ENCODE measurements at regions not wholly inside any gene's neighbourhood (a gene's known extent, or its start where the extent isn't known, plus 50 kb on each side); places are given as distances from the start of the nearest gene placed in this dataset.

- H3K4me2 ChIP-seq (ENCODE audit: insufficient read depth in 1 of 2, low read depth in 2 of 2, low read length in 2 of 2): no peak overlapping the region
- H3K9me3 ChIP-seq (ENCODE audit: insufficient read depth in 2 of 2, low read depth in 1 of 2, low read length in 1 of 2): no peaks in the 10 kb centered on the region
- no peak overlapping the region for H2BK5ac ChIP-seq (ENCODE audit: low read depth, low read length)
- no peak overlapping the region for H3K27ac ChIP-seq (ENCODE audit: low read depth, low read length)
- DNase-seq (ENCODE audit: low read depth in 1 of 2, low spot score in 2 of 2) (no peak), FAIRE-seq (no peak)
- no peak overlapping the region for H3K18ac ChIP-seq (ENCODE audit: extremely low read depth, low read length)
- TF ChIP-seq YY1 (IDR thresholded peaks at IDR 0.05; ENCODE audit: low read depth, low read length) (no peak), CBX5 (IDR thresholded peaks at IDR 0.05; ENCODE audit: low read depth, low read length) (no peak), ASH2L (IDR thresholded peaks at IDR 0.05; ENCODE audit: low read length) (no peak), GABPA (IDR thresholded peaks at IDR 0.05; ENCODE audit: borderline replicate concordance, insufficient read depth, low read length) (no peak), KDM5A (IDR thresholded peaks at IDR 0.05; ENCODE audit: low read length) (no peak), RNF2 (IDR thresholded peaks at IDR 0.05; ENCODE audit: borderline replicate concordance, low read depth, low read length, missing control alignments, poor library complexity, severe bottlenecking) (no peak), JUND (IDR thresholded peaks at IDR 0.05; ENCODE audit: low read length) (no peak)
- TF ChIP-seq, protein P1, sequence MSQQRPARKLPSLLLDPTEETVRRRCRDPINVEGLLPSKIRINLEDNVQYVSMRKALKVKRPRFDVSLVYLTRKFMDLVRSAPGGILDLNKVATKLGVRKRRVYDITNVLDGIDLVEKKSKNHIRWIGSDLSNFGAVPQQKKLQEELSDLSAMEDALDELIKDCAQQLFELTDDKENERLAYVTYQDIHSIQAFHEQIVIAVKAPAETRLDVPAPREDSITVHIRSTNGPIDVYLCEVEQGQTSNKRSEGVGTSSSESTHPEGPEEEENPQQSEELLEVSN (IDR thresholded peaks at IDR 0.05): no peak
- no peak overlapping the region for H3K23ac ChIP-seq (ENCODE audit: insufficient read length)
- H3K56ac ChIP-seq (replicated peaks; ENCODE audit: insufficient read length, low read depth, low read length): no peak overlapping the region
- H3K36me3 ChIP-seq (ENCODE audit: control insufficient read depth in 2 of 4, insufficient read depth in 4 of 4, low read length in 3 of 4): no peaks in the 10 kb centered on the region
- no peak overlapping the region for H3K14ac ChIP-seq (ENCODE audit: insufficient read length)
- H4K8ac ChIP-seq (ENCODE audit: extremely low read depth, insufficient read depth, low read length): no peak overlapping the region
- H4K5ac ChIP-seq (ENCODE audit: insufficient read length, low read depth, low read length): no peak overlapping the region
- H3K79me2 ChIP-seq (ENCODE audit: control insufficient read depth in 1 of 2, insufficient read depth in 2 of 2, low read length in 2 of 2): no peaks in the 10 kb centered on the region
- no peak overlapping the region for H3K4ac ChIP-seq (replicated peaks; ENCODE audit: insufficient read length, low read depth, low read length)
- no peak overlapping the region for H2BK15ac ChIP-seq (ENCODE audit: low read length)
- H2BK20ac ChIP-seq (ENCODE audit: low read length): no peak overlapping the region
- H3K79me1 ChIP-seq (ENCODE audit: low read depth, low read length): no peaks in the 10 kb centered on the region
- no peak overlapping the region for H2BK120ac ChIP-seq (replicated peaks; ENCODE audit: low read depth, low read length)
- no peaks in the 10 kb centered on the region for H4K20me1 ChIP-seq (replicated peaks in 1 of 2; ENCODE audit: control insufficient read depth in 1 of 2, insufficient read depth in 2 of 2, low read length in 2 of 2)
- no peak overlapping the region for H2AK5ac ChIP-seq (ENCODE audit: low read depth, low read length)
- H3K23me2 ChIP-seq (ENCODE audit: low read depth, low read length): no peaks in the 10 kb centered on the region
- POLR2A ChIA-PET (ENCODE audit: partially characterized antibody): interaction anchor here (0.7 kb wide), 1 partner anchor 1401 kb away, joined by 3 read pairs; no protein-coding TSS in a partner anchor
- H2AFZ ChIP-seq (ENCODE audit: low read length): no peak overlapping the region
- CTCF ChIA-PET (ENCODE audit: partially characterized antibody): interaction anchor here (0.5 kb wide), 1 partner anchor 89 kb away, joined by 3 read pairs; no protein-coding TSS in a partner anchor
- H4K91ac ChIP-seq (replicated peaks; ENCODE audit: insufficient read length, low read length): no peak overlapping the region
- no peaks in the 10 kb centered on the region for H3K27me3 ChIP-seq (replicated peaks in 1 of 4; ENCODE audit: control insufficient read depth in 3 of 4, extremely low read depth in 1 of 4, insufficient read depth in 3 of 4, low read length in 3 of 4)
- no peak overlapping the region for H2BK12ac ChIP-seq (ENCODE audit: low read depth, low read length)
- 86% methylated on average over 7 of the region's 7 CpGs; no CpG with 5 or more reads in 1 of the 2 experiments for WGBS, 2 experiments (ENCODE audit: extremely low coverage in 1 of 2, insufficient coverage in 1 of 2, insufficient read length in 1 of 2, insufficient replicate concordance in 2 of 2, low coverage in 1 of 2, low lambda C conversion rate in 2 of 2, missing lambda C conversion rate in 1 of 2)
- no peaks in the 10 kb centered on the region for H3K4me1 ChIP-seq (replicated peaks in 1 of 4; ENCODE audit: control insufficient read depth in 3 of 4, insufficient read depth in 4 of 4, low read length in 3 of 4)
- H3K9ac ChIP-seq (replicated peaks in 1 of 4; ENCODE audit: extremely low read depth in 1 of 4, low read depth in 3 of 4, low read length in 3 of 4): no peak overlapping the region
- H3K4me3 ChIP-seq (ENCODE audit: extremely low read depth in 1 of 4, insufficient read depth in 2 of 4, low read depth in 3 of 4, low read length in 4 of 4): no peak overlapping the region
Measured at GRCh38 chr18:9009703-9010488, 92.6 kb upstream of the NDUFV2 start.

Measured in H1 (cell line).